ENCODE measurements at regions not wholly inside any gene's neighbourhood (a gene's known extent, or its start where the extent isn't known, plus 50 kb on each side); places are given as distances from the start of the nearest gene placed in this dataset.

DNA sequence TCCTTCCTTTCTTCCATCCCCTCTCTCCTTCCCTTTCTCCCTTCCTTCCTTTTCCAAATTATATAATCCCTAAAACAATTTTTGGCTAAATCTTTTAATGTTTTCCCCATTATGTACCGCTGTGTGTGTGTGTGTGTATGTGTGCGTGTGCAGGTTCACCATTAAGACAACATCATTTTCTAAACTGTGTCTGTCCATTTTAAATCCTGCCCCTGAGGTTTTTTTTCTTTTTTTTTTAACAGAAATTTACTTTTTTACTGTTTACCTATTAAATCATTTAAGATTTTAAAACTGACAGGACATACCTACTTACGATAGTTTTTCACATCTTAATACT, 366.3 kb upstream of the EPHA7 start:
- no peak for DNase-seq (ENCODE audit: low read depth)
- no peak overlapping the region for H3K4me3 ChIP-seq (ENCODE audit: low read depth, low read length)
- TF ChIP-seq, protein P1, sequence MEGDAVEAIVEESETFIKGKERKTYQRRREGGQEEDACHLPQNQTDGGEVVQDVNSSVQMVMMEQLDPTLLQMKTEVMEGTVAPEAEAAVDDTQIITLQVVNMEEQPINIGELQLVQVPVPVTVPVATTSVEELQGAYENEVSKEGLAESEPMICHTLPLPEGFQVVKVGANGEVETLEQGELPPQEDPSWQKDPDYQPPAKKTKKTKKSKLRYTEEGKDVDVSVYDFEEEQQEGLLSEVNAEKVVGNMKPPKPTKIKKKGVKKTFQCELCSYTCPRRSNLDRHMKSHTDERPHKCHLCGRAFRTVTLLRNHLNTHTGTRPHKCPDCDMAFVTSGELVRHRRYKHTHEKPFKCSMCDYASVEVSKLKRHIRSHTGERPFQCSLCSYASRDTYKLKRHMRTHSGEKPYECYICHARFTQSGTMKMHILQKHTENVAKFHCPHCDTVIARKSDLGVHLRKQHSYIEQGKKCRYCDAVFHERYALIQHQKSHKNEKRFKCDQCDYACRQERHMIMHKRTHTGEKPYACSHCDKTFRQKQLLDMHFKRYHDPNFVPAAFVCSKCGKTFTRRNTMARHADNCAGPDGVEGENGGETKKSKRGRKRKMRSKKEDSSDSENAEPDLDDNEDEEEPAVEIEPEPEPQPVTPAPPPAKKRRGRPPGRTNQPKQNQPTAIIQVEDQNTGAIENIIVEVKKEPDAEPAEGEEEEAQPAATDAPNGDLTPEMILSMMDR (IDR thresholded peaks at IDR 0.05; ENCODE audit: insufficient read depth, low read depth, low read length, missing control alignments), result no peak

DNA sequence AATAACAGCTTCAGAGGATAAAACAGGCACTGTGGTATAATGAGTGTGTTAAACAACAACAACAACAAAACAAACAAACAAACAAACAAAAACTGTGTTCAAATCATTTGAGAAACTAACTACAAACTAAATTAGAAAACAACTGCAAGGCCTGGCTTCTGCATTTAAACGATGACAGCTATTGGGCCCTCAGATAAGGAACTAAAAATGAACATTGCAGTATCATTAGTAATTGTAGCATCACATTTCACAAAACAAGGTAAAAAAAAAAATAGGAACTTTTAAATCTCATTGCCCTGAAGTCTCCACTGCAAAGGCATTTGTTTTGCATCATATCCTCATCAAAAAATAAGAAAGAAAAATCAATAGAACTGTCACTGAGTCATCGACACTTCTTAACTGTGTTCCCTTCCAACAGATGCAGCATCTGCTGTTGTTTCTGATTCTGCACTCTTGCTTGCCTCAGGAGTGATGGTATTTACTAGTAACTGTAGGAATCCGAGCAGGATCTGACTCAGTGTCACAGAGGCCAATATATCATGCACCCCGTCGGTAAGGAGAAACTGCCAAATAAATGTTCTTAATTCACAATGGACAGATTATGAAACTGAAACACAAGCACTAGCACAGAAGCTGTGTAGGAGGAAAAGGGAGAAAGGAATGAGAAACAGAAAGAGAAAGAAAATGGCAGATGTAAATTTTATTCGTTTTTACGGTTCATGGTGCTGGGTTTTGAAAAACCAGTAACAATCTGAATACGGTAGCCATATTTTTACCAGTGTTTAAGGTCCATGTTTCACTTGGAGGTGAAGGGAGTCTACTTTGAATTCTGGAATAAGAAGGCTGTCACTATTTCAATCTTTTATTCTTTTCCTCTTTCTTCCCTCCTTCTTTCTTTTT, 365.7 kb upstream of the EPHA7 start:
- no peak for DNase-seq (ENCODE audit: low read depth)
- H3K4me3 ChIP-seq (ENCODE audit: low read depth, low read length), result no peak overlapping the region
- TF ChIP-seq, protein P1 (IDR thresholded peaks at IDR 0.05; ENCODE audit: insufficient read depth, low read depth, low read length, missing control alignments), result no peak

DNA sequence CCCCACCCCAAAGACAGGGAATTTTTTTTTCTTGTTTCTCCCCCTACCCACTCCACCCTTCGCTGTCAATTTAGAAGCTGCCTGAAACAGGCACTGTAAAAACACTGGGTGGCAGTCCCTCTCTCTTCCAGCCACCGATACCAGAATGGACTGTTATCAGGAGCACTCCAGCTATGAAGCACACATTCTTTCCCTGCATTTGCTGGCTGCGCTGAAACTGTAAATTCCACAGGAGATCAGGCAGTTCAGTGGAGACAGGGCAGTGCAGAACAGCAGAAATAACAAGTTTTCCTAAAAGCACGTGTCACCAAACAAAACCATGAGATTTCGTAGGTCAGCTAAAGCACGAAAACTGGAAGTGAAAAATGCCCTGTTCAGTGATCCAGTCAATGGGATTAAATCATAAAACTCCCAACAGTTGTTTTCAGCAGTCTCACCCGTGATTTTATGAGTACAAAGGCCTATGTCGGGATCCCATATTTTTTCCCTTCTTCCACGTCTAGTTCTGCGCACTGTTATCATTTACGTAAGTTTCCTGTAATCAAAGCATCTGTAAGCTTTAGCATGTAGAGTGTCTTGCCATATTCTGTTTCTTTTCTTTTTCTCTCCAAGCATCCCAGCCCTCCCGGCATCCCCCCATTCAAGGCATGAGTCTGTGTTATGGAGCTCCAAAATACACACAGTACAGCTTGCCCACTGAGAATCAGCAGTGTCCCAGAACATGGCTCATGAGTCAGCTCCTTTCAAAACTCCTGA, 359.9 kb upstream of the EPHA7 start:
- TF ChIP-seq, protein P1 (IDR thresholded peaks at IDR 0.05; ENCODE audit: insufficient read depth, low read depth, low read length, missing control alignments), result no peak
- H3K4me3 ChIP-seq (ENCODE audit: low read depth, low read length), result no peak overlapping the region
- DNase-seq (ENCODE audit: low read depth), result no peak

DNA sequence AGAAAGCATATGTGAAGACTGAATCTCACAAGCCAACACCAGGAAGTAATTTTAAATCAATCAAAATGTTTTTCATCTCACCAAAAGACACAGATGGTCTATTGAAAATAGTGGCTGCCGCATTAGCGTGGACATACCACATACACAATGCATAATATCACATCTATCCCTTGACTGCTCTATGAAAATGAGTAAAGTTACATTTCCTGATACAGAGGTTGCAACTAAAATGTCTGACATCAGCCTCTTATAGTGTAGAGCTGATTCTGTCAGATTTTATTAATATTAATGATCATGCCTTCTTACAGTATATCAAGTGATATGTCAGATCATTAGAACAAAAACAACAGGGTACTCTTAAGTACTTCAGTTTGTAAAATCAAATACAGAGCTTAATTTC, 339.8 kb upstream of the EPHA7 start:
- DNase-seq (ENCODE audit: low read depth), result no peak
- TF ChIP-seq, protein P1 (IDR thresholded peaks at IDR 0.05; ENCODE audit: insufficient read depth, low read depth, low read length, missing control alignments), result no peak
- H3K4me3 ChIP-seq (ENCODE audit: low read depth, low read length), result no peak overlapping the region

DNA sequence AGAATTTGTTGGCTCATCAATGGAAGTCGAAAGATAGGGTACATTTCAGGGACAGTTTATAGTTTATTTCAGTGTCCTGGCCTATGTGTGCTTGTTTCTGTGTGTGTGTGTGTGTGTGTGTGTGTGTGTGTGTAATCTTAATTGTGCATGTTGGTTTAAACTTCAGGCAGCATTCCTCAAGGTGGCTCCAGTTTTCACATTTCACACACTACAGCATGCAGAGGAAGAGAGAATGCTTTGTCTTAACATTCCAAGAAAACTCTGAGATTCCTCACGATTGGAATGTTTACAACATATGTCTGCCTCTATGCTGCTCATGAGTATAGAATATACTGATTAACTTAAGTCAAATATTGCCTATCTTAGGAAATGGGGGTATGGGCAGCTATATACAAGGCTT, 332.6 kb upstream of the EPHA7 start:
- DNase-seq (ENCODE audit: low read depth), result no peak
- TF ChIP-seq, protein P1 (IDR thresholded peaks at IDR 0.05; ENCODE audit: insufficient read depth, low read depth, low read length, missing control alignments), result no peak
- H3K4me3 ChIP-seq (ENCODE audit: low read depth, low read length), result no peak overlapping the region

DNA sequence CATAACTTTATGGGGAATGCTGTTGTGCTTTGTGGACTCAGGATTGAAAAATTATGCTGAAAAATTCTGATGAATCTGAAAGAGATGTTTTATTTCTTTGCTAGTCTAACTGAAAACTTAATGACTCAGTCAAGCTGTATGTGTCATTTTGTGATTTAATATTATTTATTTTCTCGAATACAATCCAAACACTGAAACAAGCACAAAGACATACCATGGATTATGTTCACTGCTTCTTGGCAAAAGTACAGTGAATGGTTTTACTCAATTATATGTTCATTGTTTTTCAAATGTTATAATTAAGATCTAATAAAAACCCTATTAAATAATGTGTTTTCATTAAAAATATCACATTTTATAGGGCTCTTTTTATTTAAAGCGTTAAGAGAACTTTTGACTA, 330.6 kb upstream of the EPHA7 start:
- TF ChIP-seq, protein P1 (IDR thresholded peaks at IDR 0.05; ENCODE audit: insufficient read depth, low read depth, low read length, missing control alignments), result no peak
- no peak overlapping the region for H3K4me3 ChIP-seq (ENCODE audit: low read depth, low read length)
- DNase-seq (ENCODE audit: low read depth), result no peak
